ENCODE measurements at regions not wholly inside any gene's neighbourhood (a gene's known extent, or its start where the extent isn't known, plus 50 kb on each side); places are given as distances from the start of the nearest gene placed in this dataset.
"Not testable (repeated sequence)": the region's sequence is repeated elsewhere in the genome, so short reads cannot be mapped to it uniquely, and the experiment has no call there.

DNA sequence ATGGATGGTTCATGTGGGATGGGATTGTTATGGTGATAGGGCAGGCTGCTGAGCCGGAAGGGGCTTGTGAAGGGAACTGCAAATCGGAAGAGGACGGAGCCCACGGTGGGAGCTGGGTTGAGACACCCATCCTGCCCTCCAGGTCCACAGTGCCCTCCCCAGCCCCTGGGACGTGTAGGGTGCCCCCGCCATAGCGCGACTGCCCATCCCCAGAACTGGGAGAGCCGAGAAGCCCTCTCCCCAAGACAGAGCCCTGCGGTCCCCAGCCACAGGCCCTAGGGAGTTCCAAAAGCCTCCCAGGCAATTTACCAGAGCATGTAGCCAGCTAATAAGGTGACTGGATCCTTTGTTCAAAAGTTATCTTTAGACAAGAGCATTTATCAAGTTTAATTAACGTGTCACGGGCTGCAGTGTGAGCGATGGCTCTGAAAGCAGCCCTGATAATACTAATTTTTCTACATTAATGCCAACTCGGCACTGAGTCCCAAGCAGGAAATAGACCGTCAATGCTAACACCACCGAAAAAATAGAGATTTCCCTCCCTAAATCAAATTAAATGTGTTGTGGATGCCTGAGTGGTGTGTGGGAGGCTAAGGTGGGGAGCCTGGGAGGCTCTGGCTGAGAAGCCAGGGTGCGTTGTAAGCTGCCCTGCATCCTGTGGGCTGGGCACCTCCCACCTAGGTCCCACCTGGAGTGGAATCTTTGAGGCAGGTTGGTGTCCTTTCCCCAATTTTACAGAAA lies 76.8 kb upstream of the RTL6 start:
- no peak for DNase-seq

DNA sequence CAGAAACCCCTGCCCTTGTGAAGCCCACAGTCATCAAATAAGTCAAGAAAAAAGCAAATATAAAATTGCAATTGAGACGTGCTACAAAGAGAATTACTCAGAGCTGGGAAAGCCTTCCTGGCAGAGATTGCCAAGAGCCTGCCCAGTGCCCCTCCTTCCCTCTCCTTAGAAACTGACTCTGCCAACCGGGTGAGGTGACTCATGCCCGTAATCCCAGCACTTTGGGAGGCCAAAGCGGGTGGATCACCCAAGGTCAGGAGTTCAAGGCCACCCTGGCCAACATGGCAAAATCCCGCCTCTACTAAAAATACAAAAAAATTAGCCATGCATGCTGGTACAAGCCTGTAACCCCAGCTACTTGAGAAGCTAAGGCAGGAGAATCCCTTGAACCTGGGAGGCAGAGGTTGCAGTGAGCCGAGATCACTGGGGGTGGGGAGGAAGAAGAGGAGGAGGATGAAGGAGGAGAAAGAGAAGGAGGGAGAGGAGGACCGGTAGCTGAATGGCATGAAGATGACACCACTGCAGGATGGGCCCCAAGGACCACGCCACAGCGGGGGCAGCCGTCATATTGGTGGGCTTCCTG lies 76.1 kb upstream of the RTL6 start:
- DNase-seq = peak; percentile 68

DNA sequence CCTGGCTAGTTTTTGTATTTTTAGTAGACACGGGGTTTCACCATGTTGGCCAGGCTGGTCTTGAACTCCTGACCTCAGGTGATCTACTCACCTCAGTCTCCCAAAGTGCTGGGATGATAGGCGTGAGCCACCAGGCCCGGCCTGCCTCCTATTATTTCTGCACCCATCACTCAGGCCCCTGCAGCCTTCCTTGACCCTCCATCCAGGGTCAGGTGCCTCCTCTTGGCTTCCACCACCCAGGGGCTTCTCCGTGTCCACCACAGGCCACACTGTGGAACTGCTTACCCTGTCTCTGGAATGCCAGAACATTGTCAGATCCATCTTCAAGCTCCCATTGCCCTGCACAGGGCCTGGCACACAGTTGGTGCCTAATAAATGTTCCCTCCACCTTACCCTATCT lies 75.4 kb upstream of the RTL6 start:
- DNase-seq = no peak

DNA sequence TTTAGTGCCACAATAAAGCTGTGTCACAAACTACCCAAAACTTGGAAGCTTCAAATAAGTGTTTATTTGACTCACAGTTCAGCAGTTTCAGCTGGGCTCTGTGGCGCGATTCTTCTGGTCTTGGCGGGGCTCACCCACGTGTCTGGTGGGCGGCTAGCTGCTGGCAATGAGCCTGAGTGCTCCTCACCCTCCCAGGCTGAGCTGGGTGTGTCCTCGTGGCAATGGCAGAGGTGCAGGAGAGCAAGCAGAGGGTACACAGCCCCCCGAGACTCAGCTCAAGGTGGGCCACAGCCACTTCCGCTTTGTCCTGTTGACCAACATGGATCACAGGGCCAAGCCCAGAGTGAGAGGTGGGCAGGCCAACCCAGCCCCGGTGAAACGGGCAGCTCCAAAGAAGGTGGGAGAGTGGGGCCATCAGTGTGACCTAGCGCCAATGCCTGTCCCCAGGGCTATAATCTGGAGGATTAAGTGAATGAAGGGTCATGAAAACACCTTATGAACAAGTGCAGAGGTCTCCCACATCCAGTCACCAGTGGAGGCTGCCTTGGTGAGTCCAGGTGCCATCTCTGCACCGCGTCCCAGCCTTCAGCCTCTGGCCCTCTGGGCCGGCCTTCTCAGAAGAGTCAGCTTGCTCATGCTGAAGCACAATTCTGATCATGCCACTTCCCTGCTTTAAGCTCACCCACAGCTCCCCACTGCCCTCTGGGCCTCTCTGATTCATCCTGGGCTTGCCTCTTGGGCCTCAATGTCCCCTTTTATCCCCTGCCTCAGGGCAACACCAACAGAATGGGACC lies 74.6 kb upstream of the RTL6 start:
- DNase-seq = no peak

DNA sequence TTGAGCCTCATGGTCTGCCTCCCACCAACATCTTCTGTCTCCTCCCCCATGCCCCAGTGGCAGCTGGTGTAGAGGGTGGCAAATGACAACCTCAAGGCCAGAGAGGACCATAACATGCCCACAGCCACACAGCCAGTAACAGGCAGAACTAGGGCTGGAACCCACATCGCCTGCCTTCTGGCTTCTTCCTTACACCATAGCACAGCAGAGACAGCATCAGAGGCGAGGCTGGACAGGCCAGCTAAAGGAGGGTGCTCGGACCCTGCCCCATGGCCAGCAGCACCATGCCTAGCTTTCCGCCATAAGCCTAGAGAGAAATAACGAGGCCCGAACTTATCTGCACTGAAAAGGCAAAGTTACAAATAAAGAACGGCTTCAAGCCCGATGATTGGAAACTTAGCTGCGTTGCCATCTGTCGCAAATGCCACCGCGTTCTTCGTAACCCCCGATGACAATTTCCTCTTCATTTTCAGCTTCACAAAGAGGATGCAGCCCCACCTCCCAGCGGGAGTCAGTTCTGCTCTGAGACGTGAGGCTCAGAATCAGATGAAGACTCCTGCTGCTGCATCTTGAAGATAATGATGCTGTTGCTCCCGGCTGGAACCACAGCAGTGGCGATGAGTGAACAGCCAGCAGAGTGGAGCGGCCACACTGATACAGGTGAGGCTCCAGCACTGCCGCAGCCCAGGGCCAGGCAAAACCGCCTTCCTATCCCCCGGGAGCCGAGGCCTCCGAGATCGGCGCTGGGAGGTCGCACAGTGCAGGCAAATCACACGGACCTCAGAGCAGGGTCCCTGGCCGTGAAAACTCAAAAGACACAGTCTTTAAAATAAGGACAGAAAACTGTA lies 73.8 kb upstream of the RTL6 start:
- no peak for DNase-seq

DNA sequence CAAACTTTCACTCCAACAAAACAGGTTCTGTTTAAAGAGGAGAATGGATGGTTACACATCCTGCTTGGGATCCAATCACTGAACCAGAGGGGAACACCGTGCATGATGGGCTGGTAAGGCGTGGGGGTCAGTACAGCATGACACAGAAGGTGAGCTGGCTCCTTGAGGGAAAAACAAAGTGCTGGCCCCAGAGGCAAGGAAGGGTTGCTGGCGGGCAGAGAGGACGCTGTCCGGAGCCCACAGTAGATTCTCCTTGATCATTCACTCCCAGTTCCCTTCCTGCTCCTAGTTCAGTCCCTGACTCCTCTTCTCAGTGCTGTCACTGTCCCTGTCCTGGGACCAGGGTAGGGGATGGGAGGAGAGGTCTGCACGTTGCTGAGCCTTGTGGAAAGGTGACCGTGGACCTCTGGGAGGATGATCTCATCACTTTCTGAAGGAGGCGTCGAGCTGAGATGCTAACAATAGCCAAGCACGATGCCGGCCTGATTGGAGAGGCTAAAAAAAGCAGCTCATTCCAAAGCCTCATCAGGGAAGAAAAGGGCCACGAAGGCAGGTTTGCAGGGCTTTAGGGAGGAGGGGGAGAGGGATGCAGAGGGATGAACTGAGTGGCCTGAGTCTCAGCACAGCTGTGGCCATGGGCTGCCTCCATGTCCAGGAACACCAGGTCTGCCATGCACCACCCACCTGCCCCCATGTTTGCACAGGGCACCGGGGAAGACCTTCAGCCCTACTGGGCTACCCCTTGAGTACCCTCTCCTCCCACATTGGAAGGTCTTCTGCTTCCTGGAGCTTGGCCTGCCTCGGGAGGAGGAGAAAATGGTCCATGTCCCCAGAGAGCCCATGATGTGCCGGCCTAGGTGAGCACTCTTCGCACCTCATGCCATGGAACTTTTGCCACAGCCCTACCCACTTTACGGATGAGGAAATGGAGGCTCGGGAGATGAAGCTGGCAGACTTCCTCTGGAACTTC lies 72.7 kb upstream of the RTL6 start:
- DNase-seq = no peak

DNA sequence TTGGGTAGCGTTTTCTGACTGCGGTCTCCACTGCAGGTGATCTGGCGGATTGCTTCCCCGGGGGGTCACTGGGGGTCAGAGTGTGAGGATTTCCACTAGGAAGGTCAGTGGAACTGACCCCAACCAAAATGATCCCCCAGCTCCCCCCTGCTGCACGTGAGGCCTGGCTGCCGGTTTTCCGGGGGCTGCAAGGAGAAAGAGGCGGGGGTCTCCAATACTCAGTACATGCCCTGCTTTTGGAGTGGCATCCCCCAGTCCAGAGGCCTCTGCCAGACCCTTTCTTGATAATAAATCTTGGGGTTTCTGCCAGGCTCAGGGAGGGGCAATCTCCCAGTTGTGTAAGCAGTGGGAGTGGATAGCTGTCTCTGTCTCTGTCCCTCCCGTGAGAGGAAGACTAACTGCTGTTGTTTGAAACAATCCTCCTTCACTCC lies 71.5 kb upstream of the RTL6 start:
- DNase-seq = no peak

DNA sequence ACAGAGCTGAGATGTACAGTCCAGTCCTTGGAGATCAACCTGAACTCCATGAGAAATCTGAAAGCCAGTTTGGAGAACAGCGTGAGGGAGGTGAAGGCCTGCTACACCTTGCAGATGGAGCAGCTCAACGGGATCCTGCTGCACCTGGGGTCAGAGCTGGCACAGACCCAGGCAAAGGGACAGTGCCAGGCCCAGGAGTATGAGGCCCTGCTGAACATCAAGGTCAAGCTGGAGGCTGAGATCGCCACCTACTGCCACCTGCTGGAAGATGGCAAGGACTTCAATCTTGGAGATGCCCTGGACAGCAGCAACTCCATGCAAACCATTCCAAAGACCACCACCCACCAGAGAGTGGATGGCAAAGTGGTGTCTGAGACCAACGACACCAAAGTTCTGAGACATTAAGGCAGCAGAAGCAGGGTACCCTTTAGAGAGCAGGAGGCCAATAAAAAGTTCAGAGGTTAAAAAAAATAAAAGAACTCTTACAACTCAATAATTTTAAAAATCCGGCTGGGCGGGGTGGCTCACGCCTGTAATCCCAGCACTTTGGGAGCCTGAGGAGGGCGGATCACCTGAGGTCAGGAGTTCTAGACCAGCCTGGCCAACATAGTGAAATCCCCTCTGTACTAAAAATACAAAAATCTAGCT lies 69.9 kb upstream of the RTL6 start:
- no peak for DNase-seq

DNA sequence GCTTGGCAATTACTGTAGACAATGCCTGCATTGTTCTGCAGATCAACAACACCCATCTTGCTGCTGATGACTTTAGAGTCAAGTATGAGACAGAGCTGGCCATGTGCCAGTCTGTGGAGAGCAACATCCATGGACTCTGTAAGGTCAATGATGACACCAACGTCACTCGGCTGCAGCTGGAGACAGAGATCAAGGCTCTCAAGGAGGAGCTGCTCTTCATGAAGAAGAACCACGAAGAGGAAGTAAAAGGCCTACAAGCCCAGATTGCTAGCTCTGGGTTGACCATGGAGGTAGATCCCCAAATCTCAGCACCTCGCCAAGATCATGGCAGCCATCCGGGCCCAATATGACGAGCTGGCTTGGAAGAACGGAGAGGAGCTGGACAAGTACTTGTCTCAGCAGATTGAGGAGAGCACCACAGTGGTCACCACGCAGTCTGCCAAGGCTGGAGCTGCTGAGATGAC lies 69.4 kb upstream of the RTL6 start:
- not testable (repeated sequence) for DNase-seq

DNA sequence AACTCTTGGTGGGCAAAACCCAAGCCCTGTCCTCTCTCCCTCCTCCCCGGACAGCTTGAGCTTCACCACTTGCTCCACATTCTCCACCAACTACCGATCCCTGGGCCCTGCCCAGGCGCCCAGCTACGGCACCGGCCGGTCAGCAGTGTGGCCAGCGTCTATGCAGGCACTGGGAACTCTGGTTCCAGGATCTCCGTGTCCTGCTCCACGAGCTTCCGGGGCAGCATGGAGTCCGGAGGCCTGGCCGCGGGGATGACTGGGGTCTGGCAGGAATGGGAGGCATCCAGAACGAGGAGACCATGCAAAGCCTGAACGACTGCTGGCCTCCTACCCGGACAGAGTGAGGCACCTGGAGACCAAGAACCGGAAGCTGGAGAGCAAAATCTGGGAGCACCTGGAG lies 68.9 kb upstream of the RTL6 start:
- no peak for DNase-seq

DNA sequence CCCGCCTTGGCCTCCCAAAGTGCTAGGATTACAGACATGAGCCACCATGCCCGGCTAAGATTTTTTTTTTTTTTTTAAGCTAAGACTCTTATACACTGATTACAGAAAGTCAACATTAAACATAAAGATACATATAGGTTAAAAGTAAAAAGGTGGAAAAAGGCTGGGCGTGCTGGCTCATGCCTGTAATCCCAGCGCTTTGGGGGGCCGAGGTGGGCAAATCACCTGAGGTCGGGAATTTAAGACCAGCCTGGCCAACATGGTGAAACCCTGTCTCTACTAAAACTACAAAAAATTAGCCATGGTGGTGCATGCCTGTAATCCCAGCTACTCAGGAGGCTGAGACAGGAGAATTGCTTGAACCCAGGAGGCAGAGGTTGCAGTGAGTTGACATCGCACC lies 64.6 kb upstream of the RTL6 start:
- DNase-seq = not testable (repeated sequence)

DNA sequence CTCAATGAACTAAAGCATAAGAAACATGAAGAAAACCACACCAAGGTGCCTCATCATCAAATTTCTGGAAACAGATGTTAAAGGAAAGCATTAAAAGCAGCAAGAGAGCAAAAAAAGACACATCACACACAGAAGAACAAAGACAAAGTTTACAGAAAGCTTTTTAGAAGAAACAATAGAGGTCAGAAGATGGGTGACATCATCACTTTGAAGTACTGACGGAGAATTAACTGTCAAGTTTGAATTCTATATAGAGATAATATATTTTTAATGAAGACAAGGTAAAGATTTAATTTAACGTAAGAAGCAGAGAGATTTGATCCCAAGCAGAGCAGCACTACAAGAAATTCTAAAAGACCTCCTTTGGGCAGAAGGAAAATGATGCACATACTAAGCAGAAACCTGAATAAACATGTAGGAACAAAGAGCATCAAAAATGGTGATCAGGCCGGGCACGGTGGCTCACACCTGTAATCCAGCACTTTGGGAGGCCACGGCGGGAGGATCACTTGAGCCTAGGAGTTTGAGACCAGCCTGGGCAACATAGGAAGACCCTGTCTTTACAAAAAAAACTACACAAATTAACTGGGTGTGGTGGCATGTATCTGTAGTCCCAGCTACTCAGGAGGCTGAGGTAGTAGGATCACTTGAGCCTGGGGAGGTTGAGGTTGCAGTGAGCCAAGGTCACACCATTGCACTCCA lies 63.3 kb upstream of the RTL6 start:
- DNase-seq = no peak

DNA sequence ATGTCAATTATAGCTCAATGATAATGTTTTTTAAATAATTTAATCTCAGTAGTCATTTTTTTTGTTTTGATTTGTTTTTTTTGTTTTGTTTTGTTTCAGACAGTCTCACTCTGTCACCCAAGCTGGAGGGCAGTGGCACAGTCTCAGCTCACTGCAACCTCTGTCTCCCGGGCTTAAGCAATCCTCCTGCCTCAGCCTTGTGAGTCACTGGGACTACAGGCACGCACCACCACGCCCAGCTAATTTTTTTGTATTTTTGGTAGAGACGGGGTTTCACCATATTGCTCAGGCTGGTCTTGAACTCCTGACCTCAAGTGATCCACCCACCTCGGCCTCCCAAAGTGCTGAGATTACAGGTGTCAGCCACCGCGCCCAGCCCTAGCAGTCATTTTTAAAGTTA lies 60.6 kb upstream of the RTL6 start:
- DNase-seq = peak; percentile 28

DNA sequence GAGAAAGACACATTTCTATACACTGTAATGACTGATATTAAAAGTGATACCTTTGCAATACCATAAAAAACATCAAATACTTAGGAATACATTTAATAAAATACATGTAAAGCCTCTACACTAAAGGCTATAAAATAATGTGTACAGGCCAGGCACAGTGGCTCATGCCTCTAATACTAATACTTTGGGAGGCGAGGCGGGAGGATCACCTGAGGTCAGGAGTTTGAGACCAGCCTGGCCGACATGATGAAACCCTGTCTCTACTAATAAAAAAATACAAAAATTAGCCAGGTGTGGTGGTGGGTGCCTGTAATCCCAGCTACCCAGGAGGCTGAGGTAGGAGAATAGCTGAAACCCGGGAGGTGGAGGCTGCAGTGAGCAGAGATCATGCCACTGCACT lies 59.8 kb upstream of the RTL6 start:
- DNase-seq = not testable (repeated sequence)

DNA sequence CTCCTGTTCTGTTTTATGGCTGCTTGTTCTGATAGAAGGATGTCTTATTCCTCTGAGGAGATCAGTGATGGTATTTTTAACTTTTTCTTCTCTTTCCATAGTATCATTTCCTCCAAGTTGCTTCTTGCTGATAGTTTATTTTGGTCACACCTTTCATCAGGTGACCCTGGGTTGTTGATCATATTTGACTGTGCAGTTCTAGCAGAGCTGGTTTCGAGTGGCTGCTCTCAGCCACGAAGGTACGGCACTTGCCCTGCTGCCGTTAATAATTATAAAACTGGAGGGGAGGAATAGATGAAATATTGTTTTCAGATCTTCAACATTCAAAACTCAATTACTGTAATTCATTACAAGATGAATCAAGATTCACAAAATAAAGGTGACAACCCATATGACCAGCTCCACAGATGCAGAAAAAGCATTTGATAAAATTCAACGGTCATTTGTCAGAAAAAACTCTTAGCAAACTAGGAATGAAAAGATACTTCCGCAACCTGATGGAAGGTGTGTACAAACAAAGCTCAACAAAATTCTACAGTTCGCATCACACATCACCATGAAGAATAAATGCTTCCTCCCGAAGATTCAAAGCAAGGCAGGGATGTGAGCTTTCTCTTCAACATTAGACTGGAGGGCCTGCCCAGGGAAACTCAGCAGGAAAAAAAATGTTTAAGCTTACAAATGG lies 59.2 kb upstream of the RTL6 start:
- no peak for DNase-seq

DNA sequence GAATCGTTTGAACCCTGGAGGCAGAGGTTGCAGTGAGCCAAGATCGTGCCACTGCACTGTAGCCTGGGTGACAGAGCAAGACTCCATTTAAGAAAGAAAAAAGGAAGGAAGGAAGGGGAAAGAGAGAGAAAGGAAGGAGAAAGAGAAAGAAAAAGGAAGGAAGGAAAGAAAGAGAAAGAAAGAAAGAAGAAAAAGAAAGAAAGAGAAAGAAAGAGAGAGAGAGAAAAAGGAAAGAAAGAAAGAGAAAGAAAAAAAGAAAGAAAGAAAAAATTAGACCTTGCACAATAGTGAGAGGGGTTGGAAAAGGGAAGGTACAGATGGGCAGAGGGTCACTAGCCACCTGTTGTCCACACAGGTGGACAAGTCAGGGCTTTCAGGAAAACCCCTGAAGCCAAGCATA lies 57.6 kb upstream of the RTL6 start:
- DNase-seq = no peak

DNA sequence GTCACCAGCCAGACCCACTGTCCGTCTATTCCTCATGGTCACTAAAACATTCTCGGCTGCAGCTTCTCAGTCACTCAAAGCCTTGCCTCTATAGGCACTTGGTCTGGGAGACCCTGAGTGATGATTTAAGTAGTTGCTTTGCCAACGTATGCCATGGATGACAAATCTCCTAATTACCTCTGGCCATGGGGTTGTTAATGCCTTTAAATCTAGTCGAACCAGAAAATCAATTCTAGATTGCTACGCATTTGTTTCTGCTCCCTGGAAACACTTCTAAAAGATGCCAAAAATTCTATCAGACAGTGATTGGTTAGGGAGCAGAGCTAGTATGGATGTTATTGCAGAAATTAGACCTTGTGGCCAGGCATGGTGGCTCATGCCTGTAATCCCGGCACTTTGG lies 57.0 kb upstream of the RTL6 start:
- no peak for DNase-seq

DNA sequence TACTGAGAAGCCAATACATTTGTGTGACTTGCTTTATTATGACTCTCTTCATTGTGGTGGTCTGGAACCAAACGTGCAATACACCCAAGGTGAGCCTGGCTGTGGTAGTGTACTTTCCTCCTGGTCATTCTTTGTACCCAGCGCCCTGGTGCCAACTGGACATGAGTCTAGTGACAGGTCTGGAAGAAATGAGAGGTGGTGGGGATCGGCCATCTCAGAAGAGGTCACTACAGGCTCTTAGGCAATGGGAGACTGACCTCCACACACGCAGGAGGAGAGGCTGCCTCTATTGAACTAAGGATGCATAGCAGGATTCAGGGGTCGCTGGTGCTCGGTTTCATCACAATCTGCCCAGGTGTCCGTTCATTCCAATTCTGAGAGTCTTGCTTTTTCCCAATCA lies 56.4 kb upstream of the RTL6 start:
- DNase-seq = no peak

DNA sequence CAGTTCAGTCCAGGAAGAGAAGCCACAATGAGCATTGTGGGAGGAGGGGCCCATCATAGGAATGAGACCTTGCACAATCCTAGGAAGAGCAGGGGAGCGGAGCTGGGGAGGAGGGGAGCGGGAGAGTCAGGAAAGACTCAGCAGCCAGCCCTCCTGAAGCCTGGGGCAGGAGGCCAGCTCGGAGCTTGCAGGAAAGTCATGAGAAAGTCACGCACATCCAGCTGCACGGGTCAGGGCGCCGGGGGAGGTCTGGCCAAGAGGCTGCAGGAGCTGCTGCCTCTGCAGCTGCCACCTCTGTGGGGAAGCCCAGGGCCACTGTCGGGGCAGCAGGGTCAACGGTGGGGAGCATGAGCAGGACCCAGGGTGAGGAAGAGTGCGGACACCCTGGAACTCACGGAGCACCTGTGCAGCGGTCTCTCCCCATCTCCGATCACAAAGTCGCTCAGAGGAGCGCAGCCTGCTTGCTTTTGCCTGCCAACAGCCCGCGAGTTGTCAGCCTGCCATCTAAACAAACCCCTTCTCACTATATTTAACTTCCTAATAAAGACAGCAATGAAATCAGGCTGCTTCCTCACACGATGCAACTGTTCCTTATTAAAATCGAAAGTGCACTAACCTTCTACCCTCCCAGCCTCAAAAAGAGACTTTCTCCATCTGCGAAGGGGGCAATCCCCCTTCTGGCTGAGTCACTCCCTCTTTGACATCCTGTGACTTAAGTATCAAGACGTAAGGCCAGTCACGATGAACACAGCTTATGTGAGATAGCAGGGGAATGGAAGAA lies 52.9 kb upstream of the RTL6 start:
- no peak for DNase-seq

Data from amniotic stem cell (primary cell).